Type B pancreatic cell (in vitro differentiated cells): ENCODE measurements at regions not wholly inside any gene's neighbourhood (a gene's known extent, or its start where the extent isn't known, plus 50 kb on each side); places are given as distances from the start of the nearest gene placed in this dataset.

ENCODE experiments used
- DNase-seq: peaks from one replicate; pipeline ENCODE4 v3.0.0; 2021; ENCODE audit warnings: mixed read lengths; ENCODE audit not compliant: unreplicated experiment; ENCODE audit errors: extremely low spot score
- H3K27ac Mint-ChIP-seq: 2 replicates; pipeline ENCODE4 v1.8.0; 2021; ENCODE audit warnings: mild to moderate bottlenecking, mixed read lengths
- H3K27me3 Mint-ChIP-seq: 2 replicates; pipeline ENCODE4 v1.8.0; 2021; ENCODE audit warnings: mixed read lengths
- H3K36me3 Mint-ChIP-seq: 2 replicates; pipeline ENCODE4 v1.8.0; 2021; ENCODE audit warnings: mixed read lengths
- H3K4me1 Mint-ChIP-seq: one replicate; pipeline ENCODE4 v1.8.0; 2021; ENCODE audit warnings: mixed read lengths; ENCODE audit not compliant: unreplicated experiment
- H3K4me3 Mint-ChIP-seq: 2 replicates; pipeline ENCODE4 v1.8.0; 2021; ENCODE audit warnings: mild to moderate bottlenecking, mixed read lengths
- H3K9me3 Mint-ChIP-seq: 2 replicates; pipeline ENCODE4 v1.8.0; 2021; ENCODE audit warnings: mixed read lengths
- TF ChIP-seq, protein P1 (sequence below): fragments of 200-600 bp; sonication (generic); conservative IDR thresholded peaks from 2 replicates; pipeline ENCODE4 v1.5.0; 2021; ENCODE audit warnings: antibody characterized with exemption, mild to moderate bottlenecking

DNA sequence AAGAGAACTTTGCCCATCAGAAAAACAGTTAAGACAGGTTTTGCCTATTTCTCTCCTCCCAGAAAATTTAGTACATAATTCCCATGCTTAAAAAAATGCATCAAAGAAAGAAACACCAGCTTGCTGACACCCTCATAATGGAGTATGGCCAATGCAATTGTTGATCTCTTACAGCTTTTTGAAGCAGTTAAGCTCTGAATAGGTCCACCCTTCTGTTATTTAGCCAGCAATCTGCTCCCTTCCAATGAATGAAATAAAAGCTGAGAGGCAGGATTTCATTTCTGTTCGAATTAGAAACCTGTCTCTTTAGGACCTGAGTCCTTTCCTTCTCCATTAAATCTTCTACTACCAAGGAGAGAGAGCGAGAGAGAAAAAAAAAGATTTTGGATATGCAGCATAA, 288.7 kb downstream of the RNF144B start:
- TF ChIP-seq, protein P1, sequence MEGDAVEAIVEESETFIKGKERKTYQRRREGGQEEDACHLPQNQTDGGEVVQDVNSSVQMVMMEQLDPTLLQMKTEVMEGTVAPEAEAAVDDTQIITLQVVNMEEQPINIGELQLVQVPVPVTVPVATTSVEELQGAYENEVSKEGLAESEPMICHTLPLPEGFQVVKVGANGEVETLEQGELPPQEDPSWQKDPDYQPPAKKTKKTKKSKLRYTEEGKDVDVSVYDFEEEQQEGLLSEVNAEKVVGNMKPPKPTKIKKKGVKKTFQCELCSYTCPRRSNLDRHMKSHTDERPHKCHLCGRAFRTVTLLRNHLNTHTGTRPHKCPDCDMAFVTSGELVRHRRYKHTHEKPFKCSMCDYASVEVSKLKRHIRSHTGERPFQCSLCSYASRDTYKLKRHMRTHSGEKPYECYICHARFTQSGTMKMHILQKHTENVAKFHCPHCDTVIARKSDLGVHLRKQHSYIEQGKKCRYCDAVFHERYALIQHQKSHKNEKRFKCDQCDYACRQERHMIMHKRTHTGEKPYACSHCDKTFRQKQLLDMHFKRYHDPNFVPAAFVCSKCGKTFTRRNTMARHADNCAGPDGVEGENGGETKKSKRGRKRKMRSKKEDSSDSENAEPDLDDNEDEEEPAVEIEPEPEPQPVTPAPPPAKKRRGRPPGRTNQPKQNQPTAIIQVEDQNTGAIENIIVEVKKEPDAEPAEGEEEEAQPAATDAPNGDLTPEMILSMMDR: no peak
- no peak overlapping the region for H3K4me3 Mint-ChIP-seq
- H3K9me3 Mint-ChIP-seq: no peaks in the 10 kb centered on the region
- H3K4me1 Mint-ChIP-seq: peaks cover 4% of the 10 kb centered on the region
- no peaks in the 10 kb centered on the region for H3K36me3 Mint-ChIP-seq
- H3K27me3 Mint-ChIP-seq: peaks cover 28% of the 10 kb centered on the region
- DNase-seq: no peak
- H3K27ac Mint-ChIP-seq: no peak overlapping the region

GRCh38 chr6:18676548-18676947, 289.4 kb downstream of the RNF144B start:
- no peak overlapping the region for H3K4me3 Mint-ChIP-seq
- peaks cover 4% of the 10 kb centered on the region for H3K4me1 Mint-ChIP-seq
- no peak overlapping the region for H3K27ac Mint-ChIP-seq
- H3K36me3 Mint-ChIP-seq: no peaks in the 10 kb centered on the region
- peaks cover 26% of the 10 kb centered on the region for H3K27me3 Mint-ChIP-seq
- TF ChIP-seq, protein P1: no peak
- H3K9me3 Mint-ChIP-seq: no peaks in the 10 kb centered on the region
- DNase-seq: no peak

GRCh38 chr6:18680842-18681241, 293.7 kb downstream of the RNF144B start:
- TF ChIP-seq, protein P1: peak; percentile 24
- H3K27me3 Mint-ChIP-seq: peaks cover 29% of the 10 kb centered on the region
- H3K27ac Mint-ChIP-seq: no peak overlapping the region
- no peak overlapping the region for H3K4me3 Mint-ChIP-seq
- H3K36me3 Mint-ChIP-seq: no peaks in the 10 kb centered on the region
- H3K4me1 Mint-ChIP-seq: no peaks in the 10 kb centered on the region
- H3K9me3 Mint-ChIP-seq: no peaks in the 10 kb centered on the region
- DNase-seq: no peak

DNA sequence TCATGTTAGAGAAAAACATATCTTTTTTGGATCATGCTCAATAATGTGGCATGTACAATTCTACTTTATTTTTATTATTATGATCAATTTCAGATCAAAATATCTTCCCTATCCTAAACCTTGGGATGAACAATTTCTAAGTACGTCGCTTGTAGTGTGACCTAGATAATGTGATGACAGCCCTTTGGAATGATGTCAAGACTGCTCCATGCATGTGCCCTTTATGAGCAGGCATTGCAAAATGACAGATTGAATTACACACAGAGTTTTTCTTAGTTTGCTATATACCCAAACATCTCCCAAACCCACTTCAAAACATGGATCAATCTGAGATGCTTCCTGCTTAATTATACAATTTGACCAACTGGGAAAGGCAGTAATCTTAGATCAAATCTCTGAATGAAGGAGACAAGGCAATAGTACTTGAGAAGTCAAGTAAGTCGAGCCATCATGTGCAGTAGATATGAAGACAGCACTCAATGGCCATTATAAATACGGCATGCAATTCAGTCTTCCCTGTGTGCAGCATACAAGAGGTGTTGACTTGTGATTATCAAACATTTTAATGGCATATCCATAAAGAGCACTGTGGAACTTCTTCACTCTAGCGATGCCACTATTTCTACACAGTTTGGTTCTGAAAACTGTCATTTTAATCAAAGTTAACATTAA, 294.8 kb downstream of the RNF144B start:
- DNase-seq: no peak
- H3K27ac Mint-ChIP-seq: no peak overlapping the region
- H3K27me3 Mint-ChIP-seq: peaks cover 26% of the 10 kb centered on the region
- H3K4me1 Mint-ChIP-seq: no peaks in the 10 kb centered on the region
- no peaks in the 10 kb centered on the region for H3K9me3 Mint-ChIP-seq
- H3K4me3 Mint-ChIP-seq: no peak overlapping the region
- H3K36me3 Mint-ChIP-seq: no peaks in the 10 kb centered on the region
- TF ChIP-seq, protein P1: no peak

DNA sequence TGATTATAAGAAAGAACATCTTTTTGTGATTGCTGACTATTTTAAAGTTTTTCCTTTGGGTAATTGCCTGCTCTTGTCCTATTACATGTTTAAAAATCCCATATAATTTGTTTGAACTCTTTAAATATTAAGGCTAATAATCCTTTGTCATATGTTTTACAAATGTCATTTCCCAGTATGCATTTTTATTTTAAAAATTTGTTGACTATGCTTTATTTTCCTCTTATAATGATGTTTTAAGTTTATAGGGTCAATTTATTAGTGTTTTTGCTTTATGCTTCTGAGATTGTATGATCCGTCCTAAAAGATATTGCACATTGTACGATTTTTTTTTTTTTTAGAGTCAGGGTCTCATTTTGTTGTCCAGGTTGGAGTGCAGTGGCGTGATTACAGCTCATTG, 297.2 kb downstream of the RNF144B start:
- Mint-ChIP-seq H3K27me3 (peaks cover 22% of the 10 kb centered on the region), H3K9me3 (no peaks in the 10 kb centered on the region), H3K36me3 (no peaks in the 10 kb centered on the region), H3K27ac (no peak overlapping the region), H3K4me3 (no peak overlapping the region), H3K4me1 (no peaks in the 10 kb centered on the region)
- TF ChIP-seq, protein P1: no peak
- no peak for DNase-seq
